GM10266 (cell line): ENCODE measurements at regions not wholly inside any gene's neighbourhood (a gene's known extent, or its start where the extent isn't known, plus 50 kb on each side); places are given as distances from the start of the nearest gene placed in this dataset.

Experiments used
- DNase-seq: peaks from one replicate; pipeline ENCODE4 v3.0.0; 2012; ENCODE audit errors: extremely low spot score
- CTCF ChIP-seq: IDR thresholded peaks from 2 replicates; pipeline ENCODE4 v1.5.1; 2012; ENCODE audit warnings: mild to moderate bottlenecking, low read depth; ENCODE audit not compliant: control insufficient read depth, insufficient read depth; ENCODE audit errors: missing control alignments

- no peak for DNase-seq
These were observed 793.3 kb downstream of the PLCL1 start for GRCh38 chr2:198597648-198598047.

GRCh38 chr2:198596985-198597384 is 792.6 kb downstream of the PLCL1 start:
- DNase-seq = no peak
- no peak for TF ChIP-seq CTCF

More at GRCh38 chr2:198597648-198598047, 793.3 kb downstream of the PLCL1 start:
- TF ChIP-seq CTCF = no peak

GRCh38 chr2:198595721-198596120 is 791.3 kb downstream of the PLCL1 start:
- TF ChIP-seq CTCF = no peak
- DNase-seq = no peak

GRCh38 chr2:198591586-198591985 is 787.2 kb downstream of the PLCL1 start:
- TF ChIP-seq CTCF = no peak
- DNase-seq = no peak

- TF ChIP-seq CTCF = no peak
- no peak for DNase-seq
These were observed 783.3 kb downstream of the PLCL1 start for GRCh38 chr2:198587741-198588140.

- no peak for TF ChIP-seq CTCF
- no peak for DNase-seq
These were observed 782.8 kb downstream of the PLCL1 start for GRCh38 chr2:198587240-198587639.

- no peak for TF ChIP-seq CTCF
These were observed 767.0 kb downstream of the PLCL1 start for GRCh38 chr2:198571393-198571792.

More at GRCh38 chr2:198571393-198571792, 767.0 kb downstream of the PLCL1 start:
- no peak for DNase-seq
